ENCODE measurements at regions not wholly inside any gene's neighbourhood (a gene's known extent, or its start where the extent isn't known, plus 50 kb on each side); places are given as distances from the start of the nearest gene placed in this dataset.

- TF ChIP-seq CTCF (IDR thresholded peaks at IDR 0.05) (no peak), CDX4 (CRISPR knock-in tag; IDR thresholded peaks at IDR 0.05; ENCODE audit: borderline replicate concordance) (no peak), GABPB1 (CRISPR knock-in tag; IDR thresholded peaks at IDR 0.05) (no peak), RELA (CRISPR knock-in tag; IDR thresholded peaks at IDR 0.05; ENCODE audit: borderline replicate concordance) (no peak), ZNF416 (CRISPR knock-in tag; IDR thresholded peaks at IDR 0.05) (no peak)
- TF ChIP-seq, protein P1, sequence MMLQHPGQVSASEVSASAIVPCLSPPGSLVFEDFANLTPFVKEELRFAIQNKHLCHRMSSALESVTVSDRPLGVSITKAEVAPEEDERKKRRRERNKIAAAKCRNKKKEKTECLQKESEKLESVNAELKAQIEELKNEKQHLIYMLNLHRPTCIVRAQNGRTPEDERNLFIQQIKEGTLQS (CRISPR knock-in tag; conservative IDR thresholded peaks at IDR 0.05), result no peak
Observed at GRCh38 chr7:10821156-10821555, 152.5 kb upstream of the PHF14 start.

All from WTC11 (cell line).